COR-L47 (cell line): ENCODE measurements at regions not wholly inside any gene's neighbourhood (a gene's known extent, or its start where the extent isn't known, plus 50 kb on each side); places are given as distances from the start of the nearest gene placed in this dataset.

Source experiments
- DNase-seq: peaks from one replicate; lab custom pipeline; 2025; lab: John Stamatoyannopoulos, UW

GRCh38 chr1:221104596-221104995, 225.4 kb downstream of the HLX start:
- DNase-seq, result no peak

- no peak for DNase-seq
Measured at GRCh38 chr1:221105578-221105977, 226.3 kb downstream of the HLX start.

- DNase-seq, result no peak
Measured at GRCh38 chr1:221106616-221107015, 227.4 kb downstream of the HLX start.

- no peak for DNase-seq
Measured at GRCh38 chr1:221109930-221110329, 230.7 kb downstream of the HLX start.

- DNase-seq, result no peak
Measured at GRCh38 chr1:221117133-221117532, 237.9 kb downstream of the HLX start.

GRCh38 chr1:221117548-221117951, 238.3 kb downstream of the HLX start:
- DNase-seq, result no peak

- no peak for DNase-seq
Measured at GRCh38 chr1:221118176-221118937, 239.1 kb downstream of the HLX start.

GRCh38 chr1:221118938-221119320, 239.7 kb downstream of the HLX start:
- no peak for DNase-seq

GRCh38 chr1:221122501-221122900, 243.3 kb downstream of the HLX start:
- DNase-seq, result no peak

- no peak for DNase-seq
Measured at GRCh38 chr1:221125976-221126375, 246.7 kb downstream of the HLX start.

GRCh38 chr1:221137666-221138065, 258.4 kb downstream of the HLX start:
- no peak for DNase-seq

GRCh38 chr1:221138516-221138915, 259.3 kb downstream of the HLX start:
- no peak for DNase-seq

- no peak for DNase-seq
Measured at GRCh38 chr1:221139991-221140390, 260.7 kb downstream of the HLX start.

- no peak for DNase-seq
Measured at GRCh38 chr1:221141096-221141495, 261.9 kb downstream of the HLX start.

- DNase-seq, result no peak
Measured at GRCh38 chr1:221141606-221142285, 262.5 kb downstream of the HLX start.

GRCh38 chr1:221148660-221149059, 269.4 kb downstream of the HLX start:
- no peak for DNase-seq

- DNase-seq, result no peak
Measured at GRCh38 chr1:221149111-221149510, 269.9 kb downstream of the HLX start.

GRCh38 chr1:221149555-221150075, 270.4 kb downstream of the HLX start:
- DNase-seq, result no peak

GRCh38 chr1:221150996-221151395, 271.8 kb downstream of the HLX start:
- no peak for DNase-seq

- DNase-seq, result no peak
Measured at GRCh38 chr1:221154932-221155331, 275.7 kb downstream of the HLX start.

- no peak for DNase-seq
Measured at GRCh38 chr1:221157026-221157761, 278.0 kb downstream of the HLX start.

GRCh38 chr1:221159608-221160007, 280.4 kb downstream of the HLX start:
- no peak for DNase-seq

GRCh38 chr1:221161571-221162041, 282.4 kb downstream of the HLX start:
- no peak for DNase-seq
